ENCODE measurements at regions not wholly inside any gene's neighbourhood (a gene's known extent, or its start where the extent isn't known, plus 50 kb on each side); places are given as distances from the start of the nearest gene placed in this dataset.

DNA sequence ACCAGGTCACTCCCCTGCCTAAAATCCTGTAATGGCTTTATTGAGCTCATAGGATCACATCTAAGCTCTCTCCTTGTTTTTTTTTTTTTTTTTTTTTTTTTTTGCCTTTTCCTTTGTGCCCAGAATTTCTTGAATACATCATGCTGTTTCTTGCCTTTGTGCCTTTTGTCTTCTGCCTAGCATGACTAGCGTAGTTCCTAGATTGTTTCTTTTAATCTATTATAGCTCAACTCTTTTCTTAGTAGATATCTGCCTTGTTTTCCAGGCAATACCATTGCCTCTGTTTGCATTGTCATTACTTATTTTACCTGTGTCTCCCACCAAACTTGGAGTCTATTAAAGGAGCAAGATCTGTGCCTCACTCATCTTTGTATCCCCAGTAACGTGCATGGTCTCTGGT lies 106.1 kb upstream of the C9orf72 start:
- TF ChIP-seq POLR2A (IDR thresholded peaks at IDR 0.05; ENCODE audit: low read length) = no peak
- no peak for TF ChIP-seq GATA1 (IDR thresholded peaks at IDR 0.05; ENCODE audit: low read depth, low read length)

Measured in erythroblast (primary cell).